ENCODE measurements at regions not wholly inside any gene's neighbourhood (a gene's known extent, or its start where the extent isn't known, plus 50 kb on each side); places are given as distances from the start of the nearest gene placed in this dataset.
A peak's percentile ranks its signal among the peaks of the same experiment; 100 is the strongest.

- TF ChIP-seq, protein P1, sequence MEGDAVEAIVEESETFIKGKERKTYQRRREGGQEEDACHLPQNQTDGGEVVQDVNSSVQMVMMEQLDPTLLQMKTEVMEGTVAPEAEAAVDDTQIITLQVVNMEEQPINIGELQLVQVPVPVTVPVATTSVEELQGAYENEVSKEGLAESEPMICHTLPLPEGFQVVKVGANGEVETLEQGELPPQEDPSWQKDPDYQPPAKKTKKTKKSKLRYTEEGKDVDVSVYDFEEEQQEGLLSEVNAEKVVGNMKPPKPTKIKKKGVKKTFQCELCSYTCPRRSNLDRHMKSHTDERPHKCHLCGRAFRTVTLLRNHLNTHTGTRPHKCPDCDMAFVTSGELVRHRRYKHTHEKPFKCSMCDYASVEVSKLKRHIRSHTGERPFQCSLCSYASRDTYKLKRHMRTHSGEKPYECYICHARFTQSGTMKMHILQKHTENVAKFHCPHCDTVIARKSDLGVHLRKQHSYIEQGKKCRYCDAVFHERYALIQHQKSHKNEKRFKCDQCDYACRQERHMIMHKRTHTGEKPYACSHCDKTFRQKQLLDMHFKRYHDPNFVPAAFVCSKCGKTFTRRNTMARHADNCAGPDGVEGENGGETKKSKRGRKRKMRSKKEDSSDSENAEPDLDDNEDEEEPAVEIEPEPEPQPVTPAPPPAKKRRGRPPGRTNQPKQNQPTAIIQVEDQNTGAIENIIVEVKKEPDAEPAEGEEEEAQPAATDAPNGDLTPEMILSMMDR (conservative IDR thresholded peaks at IDR 0.05; ENCODE audit: low read length), result no peak
- H3K4me3 ChIP-seq (ENCODE audit: low read length), result no peak overlapping the region
- DNase-seq (ENCODE audit: low read depth), result peak; percentile 20
Observed at GRCh38 chr9:38183994-38184568, 115.1 kb upstream of the SHB start.

DNA sequence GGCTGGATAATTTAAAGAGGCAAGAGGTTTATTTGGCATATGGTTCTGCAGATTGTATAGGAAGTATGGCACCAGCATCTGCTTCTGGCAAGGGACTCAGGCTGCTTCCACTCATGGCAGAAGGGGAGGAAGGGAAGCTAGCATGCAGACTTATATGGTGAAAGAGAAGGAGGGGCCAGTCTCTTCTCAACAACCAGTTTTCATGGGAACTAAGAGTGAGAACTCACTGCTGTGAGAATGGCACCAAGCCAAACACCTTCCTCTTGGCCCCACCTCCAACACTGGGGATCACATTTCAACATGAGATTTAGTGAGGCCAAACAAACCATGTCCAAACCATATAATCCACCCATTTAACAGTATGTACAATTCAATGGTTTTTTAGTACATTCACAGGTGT lies 113.3 kb upstream of the SHB start:
- DNase-seq (ENCODE audit: low read depth), result no peak
- TF ChIP-seq, protein P1 (conservative IDR thresholded peaks at IDR 0.05; ENCODE audit: low read length), result no peak
- H3K4me3 ChIP-seq (ENCODE audit: low read length), result no peak overlapping the region

DNA sequence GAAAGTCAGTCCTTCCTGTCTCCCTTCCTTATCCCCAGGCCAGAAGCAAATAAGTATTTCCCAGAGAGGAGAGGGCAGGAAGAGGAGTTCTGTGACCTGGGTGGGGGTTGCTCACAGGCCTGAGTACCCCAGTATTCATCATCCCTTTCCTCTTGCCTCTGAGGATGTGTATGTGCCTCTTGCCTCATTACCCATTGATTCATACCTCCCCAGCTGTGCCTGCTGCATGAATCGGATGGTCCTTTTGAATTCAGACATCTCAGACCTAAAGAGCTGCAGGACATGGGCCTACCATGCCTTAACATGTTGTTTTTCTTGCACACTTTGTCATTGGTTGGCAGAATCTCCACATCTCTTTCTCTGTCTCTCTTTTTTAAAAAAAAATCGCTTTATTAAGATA lies 112.8 kb upstream of the SHB start:
- TF ChIP-seq, protein P1 (conservative IDR thresholded peaks at IDR 0.05; ENCODE audit: low read length), result no peak
- no peak overlapping the region for H3K4me3 ChIP-seq (ENCODE audit: low read length)

DNA sequence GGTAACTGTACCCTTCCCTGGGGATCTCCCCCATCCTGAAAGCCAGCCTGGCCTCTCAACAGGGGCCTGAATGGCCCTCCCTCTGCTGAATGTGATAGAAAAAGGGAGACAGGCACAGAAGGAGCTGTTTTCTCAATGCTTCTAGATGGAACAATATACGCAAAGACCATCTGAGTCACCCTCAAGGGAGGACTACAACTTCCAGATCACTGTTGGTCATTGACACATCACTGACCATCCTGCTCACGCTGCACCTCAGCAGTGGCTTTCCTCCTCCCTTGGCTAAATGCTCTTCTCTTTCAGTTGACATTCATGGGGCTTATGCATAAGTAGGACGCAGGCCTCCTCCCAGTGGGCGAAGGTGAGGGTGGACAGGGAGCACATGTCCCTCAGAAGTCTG lies 112.2 kb upstream of the SHB start:
- TF ChIP-seq, protein P1 (conservative IDR thresholded peaks at IDR 0.05; ENCODE audit: low read length), result no peak

More for the DNA sequence above, 112.8 kb upstream of the SHB start:
- no peak for DNase-seq (ENCODE audit: low read depth)

DNA sequence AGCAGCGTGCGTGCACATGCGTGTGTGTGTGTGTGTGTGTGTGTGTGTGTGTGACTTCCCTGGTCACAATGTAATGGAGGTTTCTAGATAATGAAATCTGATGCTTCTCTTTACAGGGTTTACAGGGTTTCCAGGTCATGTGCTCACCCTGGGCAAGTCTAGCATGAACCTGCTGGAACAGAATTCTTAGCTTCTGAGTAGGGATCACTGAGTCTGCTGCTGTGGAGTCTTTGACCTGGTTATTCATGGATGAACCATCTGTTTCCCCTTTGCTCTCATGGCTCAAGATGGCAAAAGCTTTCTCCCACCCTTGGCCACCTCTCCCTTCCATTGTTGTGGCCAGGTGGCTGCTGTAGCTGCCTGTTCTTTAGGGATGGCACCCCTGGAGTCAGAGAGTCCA lies 111.6 kb upstream of the SHB start:
- TF ChIP-seq, protein P1 (conservative IDR thresholded peaks at IDR 0.05; ENCODE audit: low read length), result no peak
- no peak for DNase-seq (ENCODE audit: low read depth)

More for the DNA sequence above, 112.2 kb upstream of the SHB start:
- H3K4me3 ChIP-seq (ENCODE audit: low read length), result no peak overlapping the region
- DNase-seq (ENCODE audit: low read depth), result no peak

GRCh38 chr9:38179965-38180364 lies 110.9 kb upstream of the SHB start:
- DNase-seq (ENCODE audit: low read depth), result no peak
- H3K4me3 ChIP-seq (ENCODE audit: low read length), result no peak overlapping the region

More for the DNA sequence above, 111.6 kb upstream of the SHB start:
- no peak overlapping the region for H3K4me3 ChIP-seq (ENCODE audit: low read length)

GRCh38 chr9:38178237-38178636 lies 109.2 kb upstream of the SHB start:
- H3K4me3 ChIP-seq (ENCODE audit: low read length), result no peak overlapping the region
- DNase-seq (ENCODE audit: low read depth), result no peak
- TF ChIP-seq, protein P1 (conservative IDR thresholded peaks at IDR 0.05; ENCODE audit: low read length), result no peak

More at GRCh38 chr9:38179965-38180364, 110.9 kb upstream of the SHB start:
- TF ChIP-seq, protein P1 (conservative IDR thresholded peaks at IDR 0.05; ENCODE audit: low read length), result no peak

Data from AG10803 (cell line).